Bronchial epithelial cell (primary cell): ENCODE measurements at regions not wholly inside any gene's neighbourhood (a gene's known extent, or its start where the extent isn't known, plus 50 kb on each side); places are given as distances from the start of the nearest gene placed in this dataset.

Experiments used
- DNase-seq: peaks from one replicate; pipeline ENCODE4 v3.0.0-alpha.2; 2010; ENCODE audit warnings: low read depth
- FAIRE-seq: peaks from 2 replicates; lab custom pipeline; 2011; peaks lifted over from hg19 to GRCh38; lab: Jason Lieb, UNC
- H3K27me3 ChIP-seq: 2 replicates; pipeline ENCODE4 v1.5.1; 2011; ENCODE audit warnings: low read length; ENCODE audit not compliant: control insufficient read depth, insufficient read depth
- H3K36me3 ChIP-seq: 2 replicates; pipeline ENCODE4 v1.5.1; 2011; ENCODE audit warnings: low read length; ENCODE audit not compliant: control insufficient read depth, insufficient read depth
- H3K4me3 ChIP-seq: 2 replicates; pipeline ENCODE4 v1.5.1; 2011; ENCODE audit warnings: mild to moderate bottlenecking, low read depth, low read length, control low read depth
- TF ChIP-seq, protein P1 (sequence below): IDR thresholded peaks from 2 replicates; pipeline ENCODE4 v1.5.1; 2011; ENCODE audit warnings: mild to moderate bottlenecking, moderate library complexity, low read length, control low read depth, inconsistent platforms; ENCODE audit not compliant: insufficient read depth, severe bottlenecking

DNA sequence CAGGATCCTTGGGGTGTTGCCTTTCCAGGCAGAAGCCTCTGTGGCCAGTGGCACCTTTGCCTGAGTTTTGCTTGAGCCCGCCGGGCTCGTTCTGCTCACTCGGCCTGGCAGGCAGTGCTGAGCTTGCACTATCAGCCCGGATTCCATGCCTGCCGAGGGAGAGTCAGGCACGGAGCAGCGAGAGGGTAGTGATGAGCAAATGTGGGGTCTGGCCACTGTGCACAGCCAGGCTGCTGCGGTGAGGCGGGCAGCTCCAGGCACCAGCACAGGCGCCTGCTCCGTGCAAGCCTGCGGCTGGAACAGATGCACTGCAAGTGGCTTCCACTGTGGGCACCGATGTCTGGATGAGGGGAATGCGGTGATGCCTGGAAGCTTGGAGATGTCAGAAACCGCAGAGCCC is 619.2 kb downstream of the RAPGEF2 start:
- H3K27me3 ChIP-seq, result no peaks in the 10 kb centered on the region
- DNase-seq (no peak), FAIRE-seq (no peak)
- TF ChIP-seq, protein P1, sequence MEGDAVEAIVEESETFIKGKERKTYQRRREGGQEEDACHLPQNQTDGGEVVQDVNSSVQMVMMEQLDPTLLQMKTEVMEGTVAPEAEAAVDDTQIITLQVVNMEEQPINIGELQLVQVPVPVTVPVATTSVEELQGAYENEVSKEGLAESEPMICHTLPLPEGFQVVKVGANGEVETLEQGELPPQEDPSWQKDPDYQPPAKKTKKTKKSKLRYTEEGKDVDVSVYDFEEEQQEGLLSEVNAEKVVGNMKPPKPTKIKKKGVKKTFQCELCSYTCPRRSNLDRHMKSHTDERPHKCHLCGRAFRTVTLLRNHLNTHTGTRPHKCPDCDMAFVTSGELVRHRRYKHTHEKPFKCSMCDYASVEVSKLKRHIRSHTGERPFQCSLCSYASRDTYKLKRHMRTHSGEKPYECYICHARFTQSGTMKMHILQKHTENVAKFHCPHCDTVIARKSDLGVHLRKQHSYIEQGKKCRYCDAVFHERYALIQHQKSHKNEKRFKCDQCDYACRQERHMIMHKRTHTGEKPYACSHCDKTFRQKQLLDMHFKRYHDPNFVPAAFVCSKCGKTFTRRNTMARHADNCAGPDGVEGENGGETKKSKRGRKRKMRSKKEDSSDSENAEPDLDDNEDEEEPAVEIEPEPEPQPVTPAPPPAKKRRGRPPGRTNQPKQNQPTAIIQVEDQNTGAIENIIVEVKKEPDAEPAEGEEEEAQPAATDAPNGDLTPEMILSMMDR, result no peak
- H3K36me3 ChIP-seq, result no peaks in the 10 kb centered on the region
- H3K4me3 ChIP-seq, result no peak overlapping the region

DNA sequence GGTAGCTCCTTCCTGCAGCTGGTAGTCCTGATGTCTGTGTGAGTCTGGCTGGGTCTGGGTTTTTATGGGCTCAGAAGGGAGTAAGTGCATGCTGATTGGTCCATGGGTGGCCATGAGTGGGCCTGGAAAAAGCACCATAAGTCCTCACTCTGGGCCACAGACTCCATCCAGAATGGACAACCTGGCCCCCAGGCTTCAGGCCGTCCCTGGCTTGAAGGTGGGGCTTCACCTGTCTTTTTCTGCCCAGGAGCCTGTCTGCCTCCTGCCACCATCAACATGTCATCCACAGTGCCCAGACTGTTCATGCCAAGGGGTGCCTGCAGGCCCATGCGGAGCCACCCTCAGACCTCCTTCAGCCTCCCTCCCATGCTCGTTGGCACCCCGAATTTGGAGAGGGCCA is 620.0 kb downstream of the RAPGEF2 start:
- Histone ChIP-seq H3K27me3 (no peaks in the 10 kb centered on the region), H3K36me3 (no peaks in the 10 kb centered on the region), H3K4me3 (no peak overlapping the region)
- DNase-seq (no peak), FAIRE-seq (no peak)
- TF ChIP-seq, protein P1, result no peak

DNA sequence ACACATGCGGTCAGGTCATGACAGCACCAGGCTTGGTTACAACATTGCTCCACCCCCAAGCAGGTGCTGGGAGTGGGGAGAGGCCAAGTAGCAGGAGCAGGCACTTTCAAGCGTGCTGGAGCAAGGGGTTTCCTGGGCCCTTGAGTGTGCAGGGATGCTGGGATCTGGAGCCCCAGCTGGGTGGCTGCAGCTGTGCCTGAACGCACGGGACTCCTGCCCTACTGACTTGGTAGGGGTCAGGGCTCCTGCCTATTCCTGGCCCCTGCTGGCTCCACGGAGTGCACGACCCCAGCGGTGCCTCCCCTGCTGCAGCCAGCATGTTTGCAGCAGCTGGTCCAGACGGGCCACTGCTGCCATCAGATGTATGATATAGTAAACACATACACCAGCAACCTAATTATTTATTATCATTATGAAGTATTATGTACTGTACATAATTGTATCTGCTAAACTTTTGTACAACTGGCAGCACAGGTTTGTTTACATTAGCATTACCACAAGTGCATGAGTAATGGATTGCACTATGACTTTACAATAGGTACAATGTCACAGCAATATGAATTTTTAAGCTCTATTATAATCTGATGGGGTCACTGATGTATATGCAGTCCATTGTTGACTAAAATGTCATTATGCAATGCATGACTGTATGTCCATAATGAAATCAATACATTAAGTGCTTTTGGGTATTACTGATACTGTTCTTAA is 620.6 kb downstream of the RAPGEF2 start:
- FAIRE-seq (no peak), DNase-seq (peak; percentile 39)
- no peaks in the 10 kb centered on the region for H3K27me3 ChIP-seq
- TF ChIP-seq, protein P1, result no peak
- no peaks in the 10 kb centered on the region for H3K36me3 ChIP-seq
- H3K4me3 ChIP-seq, result no peak overlapping the region

DNA sequence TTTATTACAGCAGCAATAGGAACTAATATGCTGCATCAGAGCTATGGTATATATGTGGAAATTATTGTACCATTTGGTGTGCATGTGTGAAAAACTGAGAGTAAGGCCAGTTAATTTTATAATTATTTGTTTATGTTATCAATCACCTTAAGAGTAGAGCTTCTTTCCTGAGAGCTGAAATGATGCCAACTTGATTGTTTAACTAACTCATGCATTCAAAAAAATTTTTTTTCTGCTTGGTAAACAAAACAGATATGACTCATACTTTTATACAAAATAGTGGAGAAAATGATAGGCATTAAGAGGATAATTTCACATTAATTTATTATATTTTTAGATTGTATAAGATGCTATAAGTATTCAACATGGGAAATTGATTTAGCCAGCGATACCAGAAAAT is 622.7 kb downstream of the RAPGEF2 start:
- no peak for FAIRE-seq
- no peaks in the 10 kb centered on the region for H3K27me3 ChIP-seq

DNA sequence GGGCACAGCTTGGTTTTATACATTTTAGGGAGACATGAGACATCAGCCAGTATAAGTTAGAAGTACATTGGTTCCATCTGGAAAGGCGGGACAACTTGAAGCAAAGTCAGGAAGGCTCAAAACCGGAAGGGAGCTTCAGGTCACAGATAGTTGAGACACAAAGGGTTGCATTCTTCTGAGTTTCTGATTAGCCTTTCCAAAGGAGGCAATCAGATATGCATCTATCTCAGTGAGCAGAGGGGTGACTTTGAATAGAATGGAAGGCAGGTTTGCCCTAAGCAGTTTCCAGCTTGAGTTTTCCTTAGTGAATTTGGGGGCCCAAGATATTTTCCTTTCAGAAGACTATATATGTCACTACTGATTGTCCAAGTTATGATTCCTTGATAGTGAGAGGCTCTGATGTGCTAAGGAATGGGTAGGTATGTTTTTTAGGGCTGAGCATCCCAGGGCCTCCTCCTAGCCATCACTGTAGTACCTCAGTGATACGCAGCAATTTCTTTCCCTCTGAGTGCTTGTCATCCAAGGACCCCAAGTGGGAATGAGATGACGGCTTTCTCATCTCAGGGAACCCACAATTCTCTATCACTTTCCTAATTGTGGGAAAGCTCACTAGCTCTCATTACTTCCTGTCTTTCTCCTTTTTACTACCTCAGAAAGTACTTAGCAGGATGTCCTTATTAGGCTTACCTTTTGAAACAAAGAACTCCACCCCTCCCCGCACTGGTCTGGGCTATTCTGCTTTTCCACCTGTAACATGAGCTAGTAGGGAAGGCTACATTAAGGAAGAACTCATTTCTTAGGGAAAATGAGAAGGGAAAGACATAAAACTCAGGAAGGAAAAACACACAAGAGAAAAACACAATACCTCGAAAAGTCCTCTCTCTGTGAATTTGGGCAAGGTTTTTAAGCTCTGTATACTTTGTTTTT is 632.7 kb downstream of the RAPGEF2 start:
- DNase-seq, result no peak
- Histone ChIP-seq H3K36me3 (no peaks in the 10 kb centered on the region), H3K27me3 (no peaks in the 10 kb centered on the region), H3K4me3 (no peak overlapping the region)
- no peak for FAIRE-seq
- TF ChIP-seq, protein P1, result no peak

More for the DNA sequence above, 622.7 kb downstream of the RAPGEF2 start:
- TF ChIP-seq, protein P1, result no peak
- no peak overlapping the region for H3K4me3 ChIP-seq
- peak; percentile 31 for DNase-seq
- H3K36me3 ChIP-seq, result no peaks in the 10 kb centered on the region
